Fibroblast of upper back skin (primary cell): ENCODE measurements at regions not wholly inside any gene's neighbourhood (a gene's known extent, or its start where the extent isn't known, plus 50 kb on each side); places are given as distances from the start of the nearest gene placed in this dataset.
"Not testable (repeated sequence)": the region's sequence is repeated elsewhere in the genome, so short reads cannot be mapped to it uniquely, and the experiment has no call there.

Source experiments
- DNase-seq: peaks from one replicate; pipeline ENCODE4 v3.0.0-alpha.2; 2013

- DNase-seq = no peak
Observed at GRCh38 chr5:143957455-143957854, 145.5 kb downstream of the HMHB1 start.

GRCh38 chr5:143962201-143962600 is 150.2 kb downstream of the HMHB1 start:
- no peak for DNase-seq

GRCh38 chr5:143964919-143965318 is 153.0 kb downstream of the HMHB1 start:
- no peak for DNase-seq

DNA sequence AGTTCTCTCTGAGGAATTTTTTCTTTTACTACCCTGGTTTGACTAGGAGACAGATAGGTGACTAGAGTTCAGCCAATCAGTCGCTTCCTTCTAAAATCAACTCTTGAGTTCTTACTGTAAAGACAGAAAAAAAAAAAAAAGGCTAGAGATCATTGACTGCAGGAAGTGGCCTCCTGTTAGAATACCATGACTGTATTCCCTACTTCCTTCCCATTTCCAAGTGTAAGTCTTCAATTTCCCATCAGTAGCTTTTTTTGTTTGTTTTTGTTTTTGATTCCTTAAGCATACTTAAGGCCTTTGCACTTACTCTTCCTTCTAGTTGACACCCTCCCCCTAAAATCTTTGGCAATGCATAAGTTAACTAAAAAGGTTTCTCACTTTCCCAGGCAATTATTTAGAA is 154.3 kb downstream of the HMHB1 start:
- no peak for DNase-seq

GRCh38 chr5:143968071-143968878 is 156.3 kb downstream of the HMHB1 start:
- peak; percentile 89 for DNase-seq

GRCh38 chr5:143970159-143970558 is 158.2 kb downstream of the HMHB1 start:
- DNase-seq = no peak

- DNase-seq = no peak
Observed at GRCh38 chr5:143972068-143972467, 160.1 kb downstream of the HMHB1 start.

DNA sequence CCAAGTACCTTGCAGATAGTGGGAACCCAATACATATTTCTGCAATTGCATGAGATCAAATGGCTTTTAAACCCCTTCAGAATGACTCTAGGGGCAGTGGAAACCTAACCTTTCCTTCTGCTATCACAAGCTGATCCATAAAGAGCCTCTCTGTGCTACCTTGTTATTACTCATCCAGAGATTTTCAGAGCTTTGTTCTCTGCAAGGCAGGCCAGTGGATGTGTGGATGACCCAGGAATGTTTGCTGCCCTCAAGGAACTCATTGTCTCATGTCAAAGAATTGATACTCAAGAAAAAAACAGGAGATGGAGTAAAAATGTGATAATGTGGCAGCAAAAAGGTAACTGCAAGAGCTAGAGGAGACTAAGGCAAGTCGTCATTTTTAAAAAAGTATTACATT is 164.1 kb downstream of the HMHB1 start:
- peak; percentile 23 for DNase-seq

GRCh38 chr5:143977891-143978461 is 166.0 kb downstream of the HMHB1 start:
- no peak for DNase-seq

- no peak for DNase-seq
Observed at GRCh38 chr5:143979044-143979690, 167.2 kb downstream of the HMHB1 start.

DNA sequence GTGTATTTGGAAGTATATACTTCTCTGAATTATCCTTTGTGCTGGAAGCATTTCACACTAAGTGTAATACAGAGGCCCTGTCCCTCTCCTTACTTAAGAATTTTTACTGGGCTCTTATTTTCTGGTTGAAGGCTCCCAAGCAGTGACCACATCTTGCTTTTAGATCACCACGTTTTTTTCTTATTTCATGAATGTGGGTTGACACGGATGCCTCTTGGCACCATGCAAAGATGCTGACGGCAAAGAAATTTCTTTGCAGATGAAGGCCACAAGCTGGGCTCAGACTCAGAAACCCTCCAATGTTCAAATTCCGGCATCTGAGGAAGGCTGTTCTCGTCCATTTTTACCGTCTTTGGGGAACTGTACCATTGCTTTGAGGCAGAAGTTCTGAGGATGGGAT is 168.5 kb downstream of the HMHB1 start:
- no peak for DNase-seq

DNA sequence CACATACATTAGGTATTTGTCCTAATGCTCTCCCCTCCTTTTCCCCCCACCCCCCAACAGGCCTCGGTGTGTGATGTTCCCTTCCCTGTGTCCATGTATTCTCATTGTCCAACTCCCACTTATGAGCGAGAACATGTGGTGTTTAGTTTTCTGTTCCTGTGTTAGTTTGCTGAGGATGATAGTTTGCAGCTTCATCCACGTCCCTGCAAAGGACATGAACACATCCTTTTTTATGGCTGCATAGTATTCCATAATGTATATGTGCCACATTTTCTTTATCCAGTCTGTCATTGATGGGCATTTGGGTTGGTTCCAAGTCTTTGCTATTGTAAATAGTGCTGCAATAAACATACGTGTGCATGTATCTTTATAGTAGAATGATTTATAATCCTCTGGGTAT is 171.0 kb downstream of the HMHB1 start:
- not testable (repeated sequence) for DNase-seq

- peak; percentile 95 for DNase-seq
Observed at GRCh38 chr5:143985832-143986515, 174.0 kb downstream of the HMHB1 start.

GRCh38 chr5:143986516-143987212 is 174.7 kb downstream of the HMHB1 start:
- DNase-seq = peak; percentile 91

DNA sequence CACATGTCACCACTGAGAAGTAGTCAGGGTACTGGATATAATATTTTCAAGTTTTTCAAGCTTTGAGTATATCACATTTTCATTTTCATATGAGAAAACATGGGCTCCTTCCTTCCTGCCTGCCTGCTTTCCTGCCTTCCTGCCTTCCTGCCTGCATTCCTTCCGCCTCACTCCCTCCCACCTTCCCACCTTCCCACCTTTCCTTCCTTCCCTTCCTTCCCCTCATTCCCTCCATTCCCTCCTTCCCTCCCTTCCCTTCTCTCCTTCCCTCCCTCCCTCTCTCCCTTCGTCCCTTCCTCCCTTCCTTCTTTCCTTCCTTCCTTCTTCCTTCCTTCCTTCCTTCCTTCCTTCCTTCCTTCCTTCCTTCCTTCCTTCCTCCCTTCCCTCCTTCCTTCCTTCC is 175.3 kb downstream of the HMHB1 start:
- no peak for DNase-seq

GRCh38 chr5:143987751-143988560 is 176.0 kb downstream of the HMHB1 start:
- no peak for DNase-seq

- DNase-seq = peak; percentile 31
Observed at GRCh38 chr5:143992496-143992895, 178.0 kb downstream of the YIPF5 start.

- DNase-seq = no peak
Observed at GRCh38 chr5:144002876-144003275, 167.6 kb downstream of the YIPF5 start.

DNA sequence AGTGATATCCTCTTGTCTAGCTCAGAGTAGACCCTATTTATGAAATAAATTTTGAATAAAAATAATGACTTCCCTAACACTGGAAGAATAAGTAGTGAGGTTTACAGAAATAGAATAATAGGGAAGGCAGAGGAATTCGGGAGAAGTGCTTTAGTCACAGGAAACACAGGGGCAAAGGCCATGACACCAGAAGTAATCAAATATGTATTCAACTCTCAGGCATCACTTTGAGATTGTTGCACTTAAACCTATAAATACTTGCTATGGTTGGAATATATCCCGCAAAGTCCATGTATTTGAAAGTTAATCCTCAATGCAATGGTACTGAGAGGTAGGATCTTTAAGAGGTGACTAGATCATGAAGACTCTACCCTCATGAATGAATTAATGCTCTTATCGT is 166.8 kb downstream of the YIPF5 start:
- DNase-seq = no peak

GRCh38 chr5:144004146-144004545 is 166.3 kb downstream of the YIPF5 start:
- peak; percentile 36 for DNase-seq

DNA sequence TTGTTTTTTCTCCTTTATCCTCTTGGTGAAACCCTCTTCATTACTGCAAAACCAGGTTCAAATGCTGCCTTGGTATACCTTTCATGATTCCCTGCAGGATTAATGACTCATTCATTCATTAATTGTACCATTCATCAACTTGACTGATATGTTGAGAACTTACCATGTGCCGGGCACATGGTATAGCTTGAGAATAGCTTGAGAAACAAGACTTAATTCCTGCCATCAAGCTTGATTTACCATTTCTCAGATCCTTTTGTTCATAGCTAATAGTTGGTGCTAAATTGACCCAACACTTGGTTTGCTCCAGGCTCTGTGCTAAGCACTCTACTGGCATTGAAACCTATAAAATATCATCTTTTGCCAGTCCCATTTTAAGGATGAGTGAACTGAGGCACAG is 165.7 kb downstream of the YIPF5 start:
- DNase-seq = no peak

DNA sequence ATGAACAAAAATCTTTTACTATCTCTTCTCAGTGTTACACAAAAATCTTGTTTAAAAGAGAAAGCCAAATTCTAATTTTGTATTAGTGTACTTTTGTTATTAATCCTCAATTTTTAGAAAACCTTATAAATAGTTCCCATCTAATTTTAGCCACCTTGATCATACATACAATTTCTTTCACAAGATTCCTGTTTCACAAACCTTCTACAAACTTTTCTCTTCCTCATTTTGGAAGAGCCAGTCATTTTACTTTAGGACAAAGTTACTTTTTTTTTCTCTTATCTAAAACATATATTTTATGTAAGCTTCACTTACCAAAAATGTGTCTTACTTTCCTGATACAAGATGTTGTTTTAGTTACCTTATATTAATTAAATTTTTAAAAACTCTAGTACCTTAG is 161.3 kb downstream of the YIPF5 start:
- no peak for DNase-seq
